ENCODE measurements at regions not wholly inside any gene's neighbourhood (a gene's known extent, or its start where the extent isn't known, plus 50 kb on each side); places are given as distances from the start of the nearest gene placed in this dataset.

- no peak for TF ChIP-seq POLR2A (IDR thresholded peaks at IDR 0.05)
- TF ChIP-seq, protein P1, sequence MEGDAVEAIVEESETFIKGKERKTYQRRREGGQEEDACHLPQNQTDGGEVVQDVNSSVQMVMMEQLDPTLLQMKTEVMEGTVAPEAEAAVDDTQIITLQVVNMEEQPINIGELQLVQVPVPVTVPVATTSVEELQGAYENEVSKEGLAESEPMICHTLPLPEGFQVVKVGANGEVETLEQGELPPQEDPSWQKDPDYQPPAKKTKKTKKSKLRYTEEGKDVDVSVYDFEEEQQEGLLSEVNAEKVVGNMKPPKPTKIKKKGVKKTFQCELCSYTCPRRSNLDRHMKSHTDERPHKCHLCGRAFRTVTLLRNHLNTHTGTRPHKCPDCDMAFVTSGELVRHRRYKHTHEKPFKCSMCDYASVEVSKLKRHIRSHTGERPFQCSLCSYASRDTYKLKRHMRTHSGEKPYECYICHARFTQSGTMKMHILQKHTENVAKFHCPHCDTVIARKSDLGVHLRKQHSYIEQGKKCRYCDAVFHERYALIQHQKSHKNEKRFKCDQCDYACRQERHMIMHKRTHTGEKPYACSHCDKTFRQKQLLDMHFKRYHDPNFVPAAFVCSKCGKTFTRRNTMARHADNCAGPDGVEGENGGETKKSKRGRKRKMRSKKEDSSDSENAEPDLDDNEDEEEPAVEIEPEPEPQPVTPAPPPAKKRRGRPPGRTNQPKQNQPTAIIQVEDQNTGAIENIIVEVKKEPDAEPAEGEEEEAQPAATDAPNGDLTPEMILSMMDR (IDR thresholded peaks at IDR 0.05): no peak
These were observed 107.1 kb upstream of the UBE3A start for GRCh38 chr15:25545889-25546288.

Measured in Peyer's patch (tissue), 4 donors.